SK-N-SH treated with all-trans-retinoic acid at 6 μM for 48 hours (cell line): ENCODE measurements at regions not wholly inside any gene's neighbourhood (a gene's known extent, or its start where the extent isn't known, plus 50 kb on each side); places are given as distances from the start of the nearest gene placed in this dataset.

ENCODE experiments used
- ARNTL ChIP-seq: fragments of 450-650 bp; formaldehyde crosslinking; IDR thresholded peaks from 2 replicates; pipeline ENCODE4 v1.5.0; 2020; ENCODE audit warnings: low read depth, mild to moderate bottlenecking, moderate library complexity, borderline replicate concordance
- CSDC2 ChIP-seq: fragments of 250-450 bp; sonication (Bioruptor Pico); IDR thresholded peaks from 2 replicates; pipeline ENCODE4 v1.5.0; 2020; ENCODE audit warnings: mild to moderate bottlenecking, moderate library complexity
- OSR1 ChIP-seq: fragments of 250-450 bp; sonication (Bioruptor Pico); IDR thresholded peaks from 2 replicates; pipeline ENCODE4 v1.8.0; 2022; ENCODE audit warnings: moderate library complexity, mild to moderate bottlenecking, inconsistent platforms
- RARB ChIP-seq: fragments of 250-450 bp; sonication (Bioruptor Pico); IDR thresholded peaks from 2 replicates; pipeline ENCODE4 v1.8.0; 2021; ENCODE audit warnings: mild to moderate bottlenecking, moderate library complexity
- TCF4 ChIP-seq: fragments of 250-450 bp; sonication (Bioruptor Pico); IDR thresholded peaks from 2 replicates; pipeline ENCODE4 v1.8.0; 2021; ENCODE audit warnings: mild to moderate bottlenecking, moderate library complexity, borderline replicate concordance
- ZC3H10 ChIP-seq: fragments of 250-450 bp; sonication (Bioruptor Pico); IDR thresholded peaks from 2 replicates; pipeline ENCODE4 v1.5.1; 2021; ENCODE audit warnings: mild to moderate bottlenecking, moderate library complexity
- ZFP3 ChIP-seq: fragments of 250-450 bp; sonication (Bioruptor Pico); IDR thresholded peaks from 2 replicates; pipeline ENCODE4 v1.5.0; 2020; ENCODE audit warnings: mild to moderate bottlenecking, moderate library complexity
- ZFP30 ChIP-seq: fragments of 450-650 bp; formaldehyde crosslinking; IDR thresholded peaks from 2 replicates; pipeline ENCODE4 v1.5.0; 2022; ENCODE audit warnings: mild to moderate bottlenecking, moderate library complexity
- ZNF8 ChIP-seq: fragments of 450-650 bp; formaldehyde crosslinking; IDR thresholded peaks from 2 replicates; pipeline ENCODE4 v1.5.0; 2020; ENCODE audit warnings: mild to moderate bottlenecking, moderate library complexity
- TF ChIP-seq, protein P1 (sequence below): fragments of 250-450 bp; sonication (Bioruptor Pico); IDR thresholded peaks from 2 replicates; pipeline ENCODE4 v1.5.1; 2020; ENCODE audit warnings: low read depth, mild to moderate bottlenecking, moderate library complexity
- TF ChIP-seq, protein P2 (sequence below): fragments of 250-450 bp; sonication (Bioruptor Pico); IDR thresholded peaks from 2 replicates; pipeline ENCODE4 v1.5.1; 2021; ENCODE audit warnings: mild to moderate bottlenecking, moderate library complexity
- TF ChIP-seq, protein P3 (sequence below): fragments of 250-450 bp; sonication (Bioruptor Pico); IDR thresholded peaks from 2 replicates; pipeline ENCODE4 v1.8.0; 2021; ENCODE audit warnings: low read depth, mild to moderate bottlenecking, moderate library complexity, borderline replicate concordance

DNA sequence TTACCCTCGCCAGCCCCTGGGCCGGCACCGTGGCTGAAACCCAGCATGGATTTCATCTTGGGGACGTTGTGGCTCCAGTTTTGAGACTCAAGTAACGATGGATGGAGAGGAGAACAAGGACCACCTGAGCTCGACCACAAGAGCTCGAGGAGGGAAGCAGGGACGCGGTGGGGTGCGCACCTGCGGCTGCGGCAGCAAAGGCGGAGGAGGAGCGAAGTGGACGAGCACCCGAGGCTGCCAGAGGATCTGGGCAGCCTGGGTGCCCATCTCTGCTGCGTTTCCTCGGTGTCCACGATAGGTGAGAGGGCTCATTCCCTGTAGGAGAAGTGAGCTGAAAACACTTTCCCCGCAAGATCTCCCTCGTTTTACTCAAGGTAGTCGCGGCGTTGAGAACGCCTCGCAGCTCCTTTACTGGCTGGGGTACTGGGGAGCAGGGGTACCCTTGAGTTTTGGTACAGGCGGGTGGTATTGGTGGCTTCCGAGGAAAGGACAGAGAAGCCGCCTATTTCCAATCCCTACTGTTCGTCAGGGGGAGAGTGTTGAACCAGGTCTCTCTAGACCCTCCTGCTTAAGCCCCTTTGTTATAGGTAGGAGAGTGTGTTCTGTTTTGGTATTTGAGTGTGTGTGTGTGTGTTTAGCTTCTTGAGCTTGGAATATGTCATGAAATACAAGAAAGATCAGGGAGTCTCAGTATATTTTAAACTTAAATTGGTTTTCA is 137.7 kb downstream of the TRIM27 start:
- TF ChIP-seq ARNTL (CRISPR knock-in tag) (no peak), ZFP3 (CRISPR knock-in tag) (no peak), RARB (CRISPR knock-in tag) (no peak), OSR1 (CRISPR knock-in tag) (no peak), ZNF8 (no peak), ZFP30 (CRISPR knock-in tag) (no peak), TCF4 (CRISPR knock-in tag) (no peak), CSDC2 (CRISPR knock-in tag) (no peak), ZC3H10 (no peak)
- TF ChIP-seq, protein P1, sequence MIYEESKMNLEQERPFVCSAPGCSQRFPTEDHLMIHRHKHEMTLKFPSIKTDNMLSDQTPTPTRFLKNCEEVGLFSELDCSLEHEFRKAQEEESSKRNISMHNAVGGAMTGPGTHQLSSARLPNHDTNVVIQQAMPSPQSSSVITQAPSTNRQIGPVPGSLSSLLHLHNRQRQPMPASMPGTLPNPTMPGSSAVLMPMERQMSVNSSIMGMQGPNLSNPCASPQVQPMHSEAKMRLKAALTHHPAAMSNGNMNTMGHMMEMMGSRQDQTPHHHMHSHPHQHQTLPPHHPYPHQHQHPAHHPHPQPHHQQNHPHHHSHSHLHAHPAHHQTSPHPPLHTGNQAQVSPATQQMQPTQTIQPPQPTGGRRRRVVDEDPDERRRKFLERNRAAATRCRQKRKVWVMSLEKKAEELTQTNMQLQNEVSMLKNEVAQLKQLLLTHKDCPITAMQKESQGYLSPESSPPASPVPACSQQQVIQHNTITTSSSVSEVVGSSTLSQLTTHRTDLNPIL: no peak
- TF ChIP-seq, protein P2, sequence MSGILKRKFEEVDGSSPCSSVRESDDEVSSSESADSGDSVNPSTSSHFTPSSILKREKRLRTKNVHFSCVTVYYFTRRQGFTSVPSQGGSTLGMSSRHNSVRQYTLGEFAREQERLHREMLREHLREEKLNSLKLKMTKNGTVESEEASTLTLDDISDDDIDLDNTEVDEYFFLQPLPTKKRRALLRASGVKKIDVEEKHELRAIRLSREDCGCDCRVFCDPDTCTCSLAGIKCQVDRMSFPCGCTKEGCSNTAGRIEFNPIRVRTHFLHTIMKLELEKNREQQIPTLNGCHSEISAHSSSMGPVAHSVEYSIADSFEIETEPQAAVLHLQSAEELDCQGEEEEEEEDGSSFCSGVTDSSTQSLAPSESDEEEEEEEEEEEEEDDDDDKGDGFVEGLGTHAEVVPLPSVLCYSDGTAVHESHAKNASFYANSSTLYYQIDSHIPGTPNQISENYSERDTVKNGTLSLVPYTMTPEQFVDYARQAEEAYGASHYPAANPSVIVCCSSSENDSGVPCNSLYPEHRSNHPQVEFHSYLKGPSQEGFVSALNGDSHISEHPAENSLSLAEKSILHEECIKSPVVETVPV (CRISPR knock-in tag): no peak
- TF ChIP-seq, protein P3, sequence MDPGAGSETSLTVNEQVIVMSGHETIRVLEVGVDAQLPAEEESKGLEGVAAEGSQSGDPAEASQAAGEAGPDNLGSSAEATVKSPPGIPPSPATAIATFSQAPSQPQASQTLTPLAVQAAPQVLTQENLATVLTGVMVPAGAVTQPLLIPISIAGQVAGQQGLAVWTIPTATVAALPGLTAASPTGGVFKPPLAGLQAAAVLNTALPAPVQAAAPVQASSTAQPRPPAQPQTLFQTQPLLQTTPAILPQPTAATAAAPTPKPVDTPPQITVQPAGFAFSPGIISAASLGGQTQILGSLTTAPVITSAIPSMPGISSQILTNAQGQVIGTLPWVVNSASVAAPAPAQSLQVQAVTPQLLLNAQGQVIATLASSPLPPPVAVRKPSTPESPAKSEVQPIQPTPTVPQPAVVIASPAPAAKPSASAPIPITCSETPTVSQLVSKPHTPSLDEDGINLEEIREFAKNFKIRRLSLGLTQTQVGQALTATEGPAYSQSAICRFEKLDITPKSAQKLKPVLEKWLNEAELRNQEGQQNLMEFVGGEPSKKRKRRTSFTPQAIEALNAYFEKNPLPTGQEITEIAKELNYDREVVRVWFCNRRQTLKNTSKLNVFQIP (CRISPR knock-in tag): no peak
